ENCODE measurements at regions not wholly inside any gene's neighbourhood (a gene's known extent, or its start where the extent isn't known, plus 50 kb on each side); places are given as distances from the start of the nearest gene placed in this dataset.

- DNase-seq = no peak
Measured at GRCh38 chr19:27753622-27754021, 1459.3 kb downstream of the UQCRFS1 start.

- DNase-seq = no peak
Measured at GRCh38 chr19:27752530-27753184, 1460.3 kb downstream of the UQCRFS1 start.

DNA sequence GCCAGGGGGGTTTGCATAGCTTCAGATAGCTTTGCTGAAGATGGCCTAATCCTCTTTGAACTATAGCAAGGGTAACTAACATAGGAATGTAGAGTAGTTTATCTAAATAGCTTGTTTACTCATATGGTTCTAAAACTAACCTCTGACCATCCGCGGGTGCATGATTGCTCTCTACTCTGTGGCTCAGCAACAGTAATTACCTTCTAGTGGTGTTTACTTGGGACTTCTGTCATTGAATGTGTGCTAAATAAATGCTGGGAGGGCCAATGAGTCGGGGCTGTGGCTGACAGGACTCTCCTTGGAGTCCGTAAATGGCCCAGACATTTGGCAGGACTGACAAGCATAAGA is 1461.9 kb downstream of the UQCRFS1 start:
- no peak for DNase-seq

GRCh38 chr19:27750391-27751043 is 1462.4 kb downstream of the UQCRFS1 start:
- DNase-seq = no peak

- no peak for DNase-seq
Measured at GRCh38 chr19:27748551-27749152, 1464.3 kb downstream of the UQCRFS1 start.

GRCh38 chr19:27746691-27747380 is 1466.1 kb downstream of the UQCRFS1 start:
- peak in 1 of 3 donors; percentile 9 for DNase-seq

DNA sequence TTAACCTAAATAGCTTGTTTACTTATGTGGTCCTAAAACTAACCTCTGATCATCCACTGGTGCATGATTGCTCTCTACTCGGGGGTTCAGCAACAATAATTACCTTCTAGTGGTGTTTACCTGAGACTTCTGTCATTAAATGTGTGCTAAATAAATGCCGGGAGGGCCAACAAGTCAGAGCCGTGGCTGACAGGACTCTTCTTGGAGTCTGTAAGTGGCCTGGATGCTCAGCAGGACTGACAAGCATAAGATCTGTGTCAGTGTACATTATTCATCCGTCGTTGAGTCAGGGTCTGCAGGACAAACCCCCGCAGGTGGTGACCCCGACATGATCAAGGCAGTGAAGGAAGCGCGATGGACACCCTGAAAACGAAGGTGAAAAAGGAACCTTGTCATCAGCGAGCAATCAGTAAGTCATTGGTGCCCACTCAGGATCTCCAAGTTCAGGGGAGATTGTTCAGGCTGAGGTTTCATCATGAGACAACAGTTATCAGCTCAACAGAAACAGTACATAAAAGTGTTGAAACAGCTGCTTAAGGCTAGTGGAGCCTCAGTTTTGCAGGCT is 1466.9 kb downstream of the UQCRFS1 start:
- DNase-seq = no peak

GRCh38 chr19:27744926-27745768 is 1467.8 kb downstream of the UQCRFS1 start:
- DNase-seq = no peak

DNA sequence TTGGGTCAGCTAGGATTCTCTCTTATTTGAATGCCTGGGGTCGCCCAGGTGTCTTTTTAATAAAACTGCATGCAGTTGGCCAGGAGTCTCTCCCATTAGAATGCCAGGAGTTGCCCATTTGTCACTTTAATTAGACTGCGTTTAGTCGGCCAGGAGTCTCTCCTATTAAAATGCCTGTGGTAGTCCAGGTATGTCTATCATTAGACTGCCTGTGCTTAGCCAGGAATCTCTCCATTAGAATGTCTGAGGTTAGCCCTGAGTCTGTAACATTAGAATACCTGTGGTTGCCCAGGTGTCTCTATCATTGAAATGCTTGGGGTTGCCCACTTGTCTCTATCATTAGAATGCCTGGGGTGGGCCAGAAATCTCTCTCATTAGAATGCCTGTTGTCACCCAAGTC is 1470.9 kb downstream of the UQCRFS1 start:
- DNase-seq = no peak

GRCh38 chr19:27741236-27741635 is 1471.7 kb downstream of the UQCRFS1 start:
- DNase-seq = no peak

DNA sequence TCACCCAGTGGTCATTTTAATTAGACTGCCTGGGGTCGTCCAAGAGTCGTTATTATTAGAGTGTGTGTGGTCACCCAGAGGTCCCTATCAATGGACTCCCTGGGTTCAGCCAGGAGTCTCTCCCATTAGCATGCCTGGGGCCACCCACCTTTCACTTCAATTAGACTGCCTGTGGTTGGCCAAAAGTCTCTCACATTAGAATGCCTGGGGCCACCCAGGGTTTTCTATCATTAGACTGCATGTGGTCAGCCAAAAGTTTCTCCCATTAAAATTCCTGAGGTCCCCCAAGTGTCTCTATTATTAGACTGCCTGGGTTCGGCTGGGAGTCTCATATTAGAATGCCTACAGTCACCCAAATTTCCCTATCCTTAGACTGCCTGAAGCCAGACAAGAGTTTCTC is 1472.6 kb downstream of the UQCRFS1 start:
- no peak for DNase-seq

- no peak for DNase-seq
Measured at GRCh38 chr19:27738569-27739193, 1474.3 kb downstream of the UQCRFS1 start.

- no peak for DNase-seq
Measured at GRCh38 chr19:27736225-27736624, 1476.7 kb downstream of the UQCRFS1 start.

GRCh38 chr19:27735314-27735713 is 1477.6 kb downstream of the UQCRFS1 start:
- no peak for DNase-seq

GRCh38 chr19:27734496-27735220 is 1478.3 kb downstream of the UQCRFS1 start:
- DNase-seq = no peak

GRCh38 chr19:27733551-27734266 is 1479.2 kb downstream of the UQCRFS1 start:
- DNase-seq = no peak

GRCh38 chr19:27729332-27729731 is 1483.6 kb downstream of the UQCRFS1 start:
- DNase-seq = no peak

- DNase-seq = no peak
Measured at GRCh38 chr19:27722625-27723024, 1490.3 kb downstream of the UQCRFS1 start.

DNA sequence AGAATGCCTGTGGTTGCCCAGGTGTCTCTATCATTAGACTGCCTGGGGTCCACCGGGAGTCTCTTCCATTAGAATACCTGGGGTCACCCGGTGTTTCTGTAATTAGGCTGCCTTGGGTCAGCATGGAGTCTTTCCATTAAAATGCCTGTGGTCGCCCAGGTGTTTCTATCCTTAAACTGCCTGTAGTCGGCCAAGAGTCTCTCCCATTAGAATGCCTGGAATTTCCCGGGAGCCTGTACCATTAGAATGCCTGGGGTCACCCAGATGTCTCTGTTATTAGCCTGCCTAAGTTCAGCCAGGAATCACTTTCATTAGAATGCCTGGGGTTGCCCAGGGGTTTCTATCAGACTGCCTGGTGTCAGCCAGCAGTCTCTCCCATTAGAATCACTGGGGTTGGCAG is 1492.8 kb downstream of the UQCRFS1 start:
- no peak for DNase-seq

DNA sequence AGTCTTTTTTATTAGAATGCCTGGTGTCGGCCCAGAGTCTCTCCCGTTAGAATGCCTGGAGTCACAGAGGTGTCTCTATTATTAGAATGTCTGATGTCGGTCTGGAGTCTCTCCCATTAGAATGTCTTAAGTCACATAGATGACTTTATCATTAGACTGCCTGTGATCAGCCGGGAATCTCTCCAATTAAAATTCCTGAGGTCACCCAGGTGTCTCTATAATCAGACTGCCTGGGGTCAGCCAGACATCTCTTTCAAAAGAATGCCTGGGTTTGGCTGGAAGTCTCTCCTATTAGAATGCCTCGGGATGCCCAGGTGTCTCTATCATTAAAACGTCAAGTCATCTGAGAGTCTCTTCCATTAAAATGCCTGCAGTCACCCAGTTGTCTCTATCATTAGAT is 1493.9 kb downstream of the UQCRFS1 start:
- no peak for DNase-seq

All from muscle of back (tissue), 3 donors.